ENCODE measurements at regions not wholly inside any gene's neighbourhood (a gene's known extent, or its start where the extent isn't known, plus 50 kb on each side); places are given as distances from the start of the nearest gene placed in this dataset.

GRCh38 chr11:116422956-116423600, 349.7 kb downstream of the BUD13 start:
- peaks cover 0 to 2% (median 0%) of the 10 kb centered on the region in 7 donors for H3K9me3 Mint-ChIP-seq
- H3K4me3 Mint-ChIP-seq = no peak overlapping the region
- WGBS (ENCODE audit: insufficient coverage) = 87% methylated on average over 3 of the region's 6 CpGs
- H3K36me3 ChIP-seq (replicated peaks in 1 of 2; ENCODE audit: control insufficient read depth in 1 of 2, insufficient read depth in 2 of 2, low read length in 2 of 2) = no peaks in the 10 kb centered on the region
- no peaks in the 10 kb centered on the region for H3K9me3 ChIP-seq (replicated peaks in 1 of 2; ENCODE audit: control insufficient read depth in 1 of 2, insufficient read depth in 1 of 2, low read length in 2 of 2)
- no peaks in the 10 kb centered on the region for H3K27me3 ChIP-seq (ENCODE audit: control insufficient read depth in 2 of 2, insufficient read depth in 2 of 2, low read length in 2 of 2)
- H3K4me1 ChIP-seq (ENCODE audit: control insufficient read depth in 1 of 2, insufficient read depth in 2 of 2, low read length in 2 of 2) = no peaks in the 10 kb centered on the region
- TF ChIP-seq CTCF (IDR thresholded peaks at IDR 0.05) = no peak
- no peaks in the 10 kb centered on the region for H3K36me3 Mint-ChIP-seq
- DNase-seq = no peak
- no peak overlapping the region for H3K27ac Mint-ChIP-seq
- H4K20me1 ChIP-seq (ENCODE audit: insufficient read depth, low read length) = no peaks in the 10 kb centered on the region
- no peak overlapping the region for H3K4me3 ChIP-seq (replicated peaks in 1 of 3; ENCODE audit: low read depth in 2 of 3, low read length in 3 of 3)
- H3K27me3 Mint-ChIP-seq (ENCODE audit: low read depth in 3 of 3) = peaks cover 6 to 13% (median 9%) of the 10 kb centered on the region in 3 donors
- no peak overlapping the region for H2AFZ ChIP-seq (ENCODE audit: insufficient read depth, low read depth, low read length, poor library complexity, severe bottlenecking)
- H3K79me2 ChIP-seq (ENCODE audit: insufficient read depth, low read length) = no peaks in the 10 kb centered on the region
- no peak overlapping the region for H3K27ac ChIP-seq (ENCODE audit: low read depth in 1 of 2, low read length in 2 of 2)
- no peaks in the 10 kb centered on the region for H3K4me1 Mint-ChIP-seq
- no peak overlapping the region for H3K4me2 ChIP-seq (replicated peaks; ENCODE audit: extremely low read depth, low read length, poor library complexity, severe bottlenecking)
- H3K9ac ChIP-seq (ENCODE audit: insufficient read depth, low read length, poor library complexity, severe bottlenecking) = no peak overlapping the region
- intact Hi-C loops (cut with micrococcal nuclease) = no loop called here

- no peak for TF ChIP-seq CTCF (IDR thresholded peaks at IDR 0.05)
- H3K27me3 ChIP-seq (ENCODE audit: control insufficient read depth in 2 of 2, insufficient read depth in 2 of 2, low read length in 2 of 2) = no peaks in the 10 kb centered on the region
- no peaks in the 10 kb centered on the region for H3K4me1 Mint-ChIP-seq
- no peaks in the 10 kb centered on the region for H4K20me1 ChIP-seq (ENCODE audit: insufficient read depth, low read length)
- H3K4me2 ChIP-seq (replicated peaks; ENCODE audit: extremely low read depth, low read length, poor library complexity, severe bottlenecking) = no peak overlapping the region
- H3K4me1 ChIP-seq (ENCODE audit: control insufficient read depth in 1 of 2, insufficient read depth in 2 of 2, low read length in 2 of 2) = no peaks in the 10 kb centered on the region
- peaks cover 0 to 2% (median 0%) of the 10 kb centered on the region in 7 donors for H3K9me3 Mint-ChIP-seq
- H3K9ac ChIP-seq (ENCODE audit: insufficient read depth, low read length, poor library complexity, severe bottlenecking) = no peak overlapping the region
- H3K36me3 Mint-ChIP-seq = no peaks in the 10 kb centered on the region
- DNase-seq = no peak
- no peak overlapping the region for H3K4me3 Mint-ChIP-seq
- H3K27me3 Mint-ChIP-seq (ENCODE audit: low read depth in 3 of 3) = peaks cover 3 to 14% (median 4%) of the 10 kb centered on the region in 3 donors
- no peaks in the 10 kb centered on the region for H3K79me2 ChIP-seq (ENCODE audit: insufficient read depth, low read length)
- H3K27ac ChIP-seq (ENCODE audit: low read depth in 1 of 2, low read length in 2 of 2) = no peak overlapping the region
- H3K27ac Mint-ChIP-seq = no peak overlapping the region
- intact Hi-C loops (cut with micrococcal nuclease) = no loop called here
- no peak overlapping the region for H2AFZ ChIP-seq (ENCODE audit: insufficient read depth, low read depth, low read length, poor library complexity, severe bottlenecking)
- H3K9me3 ChIP-seq (replicated peaks in 1 of 2; ENCODE audit: control insufficient read depth in 1 of 2, insufficient read depth in 1 of 2, low read length in 2 of 2) = no peaks in the 10 kb centered on the region
- no peaks in the 10 kb centered on the region for H3K36me3 ChIP-seq (replicated peaks in 1 of 2; ENCODE audit: control insufficient read depth in 1 of 2, insufficient read depth in 2 of 2, low read length in 2 of 2)
- H3K4me3 ChIP-seq (replicated peaks in 1 of 3; ENCODE audit: low read depth in 2 of 3, low read length in 3 of 3) = no peak overlapping the region
Measured at GRCh38 chr11:116422556-116422955, 350.2 kb downstream of the BUD13 start.

All from CD14-positive monocyte (primary cell).